ENCODE measurements at regions not wholly inside any gene's neighbourhood (a gene's known extent, or its start where the extent isn't known, plus 50 kb on each side); places are given as distances from the start of the nearest gene placed in this dataset.

DNA sequence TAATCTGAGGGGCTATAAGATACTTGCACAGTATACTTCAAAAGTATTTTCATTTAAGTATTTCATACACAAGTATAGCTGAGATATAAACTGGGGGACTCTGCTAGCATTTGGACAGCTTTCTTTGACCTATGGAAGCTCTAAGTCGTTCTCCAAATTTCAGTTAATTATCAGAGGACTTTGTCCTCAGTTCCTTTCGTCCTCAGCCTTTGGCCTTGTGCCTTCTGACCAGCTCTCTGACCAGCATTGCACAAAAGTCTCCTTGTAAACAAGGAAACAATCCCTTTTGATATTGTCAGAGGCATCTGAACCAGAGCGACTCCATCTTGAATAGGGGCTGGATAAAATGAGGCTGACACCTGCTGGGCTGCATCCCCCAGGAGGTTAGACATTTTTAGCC lies 464.0 kb upstream of the FAM241A start:
- TF ChIP-seq POLR2A (IDR thresholded peaks at IDR 0.05; ENCODE audit: low read depth, low read length) = no peak
- TF ChIP-seq POU2F2 (IDR thresholded peaks at IDR 0.05; ENCODE audit: low read depth, low read length) = no peak
- TF ChIP-seq POLR2AphosphoS5 (IDR thresholded peaks at IDR 0.05; ENCODE audit: low read depth, low read length) = no peak
